GM12878 (cell line): ENCODE measurements at regions not wholly inside any gene's neighbourhood (a gene's known extent, or its start where the extent isn't known, plus 50 kb on each side); places are given as distances from the start of the nearest gene placed in this dataset.

Experiments
- ATAC-seq: fragments of 200-7000 bp; cut with Tn5 transposase; 3 replicates; pipeline ENCODE4 v1.9.1; 2020; ENCODE audit warnings: mild to moderate bottlenecking, moderate library complexity
- BruUV-seq: library from RNA; stranded (reverse); fragments of 400-500 nt; replicated peaks from 2 replicates; lab custom pipeline; 2021; lab: Mats Ljungman, UMichigan
- CTCF ChIA-PET: fragments of 300-600 bp; sonication (Branson Sonifier 250); formaldehyde crosslinking; extraction: SDS; loops from one replicate; lab custom pipeline; 2021; ENCODE audit warnings: inconsistent platforms; lab: Yijun Ruan, JAX
- POLR2A ChIA-PET: fragments of 350-600 bp; formaldehyde crosslinking; extraction: SDS; loops from one replicate; lab custom pipeline; 2021; ENCODE audit warnings: inconsistent platforms; lab: Charles Lee
- RAD21 ChIA-PET: fragments of 300-600 bp; sonication (Branson Sonifier 250); formaldehyde crosslinking; loops from one replicate; lab custom pipeline; 2023; ENCODE audit warnings: antibody characterized with exemption; ENCODE audit not compliant: unreplicated experiment; lab: Charles Lee
- SMC1A ChIA-PET: fragments of 300-600 bp; sonication (Branson Sonifier 250); formaldehyde crosslinking; loops from one replicate; lab custom pipeline; 2023; ENCODE audit not compliant: unreplicated experiment, uncharacterized antibody; lab: Charles Lee
- DNase-seq: peaks from one replicate; pipeline ENCODE4 v3.0.0-alpha.2; 2011; ENCODE audit warnings: low read depth, low spot score
- FAIRE-seq: peaks from 3 replicates; lab custom pipeline; 2011; peaks lifted over from hg19 to GRCh38; lab: Jason Lieb, UNC
- H2AFZ ChIP-seq: 2 replicates; pipeline ENCODE4 v1.6.0; 2011; ENCODE audit warnings: low read depth, low read length, control low read depth; ENCODE audit not compliant: control insufficient read depth
- H3K27ac ChIP-seq: 2 replicates; pipeline ENCODE4 v1.5.1; 2011; ENCODE audit warnings: control low read depth; ENCODE audit not compliant: control insufficient read depth, insufficient read depth
- H3K27me3 ChIP-seq, 2 experiments: replicated peaks in 1 of 2; 2 replicates each; pipeline versions ENCODE4 v1.6.0 to v1.6.1; 2011; ENCODE audit warnings: low read length in 1 of 2; ENCODE audit not compliant: control insufficient read depth in 2 of 2, insufficient read depth in 2 of 2
- H3K36me3 ChIP-seq, 2 experiments: 2 replicates each; pipeline ENCODE4 v1.5.1; 2011; ENCODE audit warnings: low read length in 1 of 2; ENCODE audit not compliant: control insufficient read depth in 2 of 2, insufficient read depth in 2 of 2
- H3K4me1 ChIP-seq: 2 replicates; pipeline ENCODE4 v1.6.1; 2011; ENCODE audit warnings: mild to moderate bottlenecking, low read length, moderate library complexity, mixed read lengths; ENCODE audit not compliant: control insufficient read depth, insufficient read depth
- H3K4me2 ChIP-seq: 2 replicates; pipeline ENCODE4 v1.6.0; 2011; ENCODE audit warnings: control low read depth; ENCODE audit not compliant: control insufficient read depth, insufficient read depth
- H3K4me3 ChIP-seq: fragments of 200-600 bp; sonication (generic); 2 replicates; pipeline ENCODE4 v1.5.1; 2016
- H3K79me2 ChIP-seq: 2 replicates; pipeline ENCODE4 v1.6.0; 2011; ENCODE audit warnings: low read length; ENCODE audit not compliant: control insufficient read depth, insufficient read depth
- H3K9ac ChIP-seq: 2 replicates; pipeline ENCODE4 v1.8.0; 2011; ENCODE audit warnings: low read length, control low read depth, mixed read lengths; ENCODE audit not compliant: control insufficient read depth, insufficient read depth
- H3K9me3 ChIP-seq: replicated peaks from 3 replicates; pipeline ENCODE4 v1.5.1; 2011; ENCODE audit warnings: mild to moderate bottlenecking, low read length; ENCODE audit not compliant: control insufficient read depth, insufficient read depth
- H4K20me1 ChIP-seq: 2 replicates; pipeline ENCODE4 v1.6.0; 2011; ENCODE audit not compliant: control insufficient read depth, insufficient read depth
- EED ChIP-seq: sonication (generic); IDR thresholded peaks from 2 replicates; pipeline ENCODE4 v1.6.1; 2016; ENCODE audit warnings: antibody characterized with exemption, low read depth
- FOXM1 ChIP-seq: IDR thresholded peaks from 2 replicates; pipeline ENCODE4 v1.6.1; 2012; ENCODE audit warnings: low read depth, mild to moderate bottlenecking, inconsistent platforms, low read length, moderate library complexity
- GATAD2B ChIP-seq: fragments of 450-650 bp; conservative IDR thresholded peaks from 2 replicates; pipeline ENCODE4 v1.6.1; 2017; ENCODE audit warnings: low read depth, mild to moderate bottlenecking, moderate library complexity
- HDAC2 ChIP-seq: fragments of 200-600 bp; sonication (generic); IDR thresholded peaks from 2 replicates; pipeline ENCODE4 v1.6.1; 2017
- JUNB ChIP-seq: IDR thresholded peaks from 2 replicates; pipeline ENCODE4 v1.6.1; 2016; ENCODE audit warnings: antibody characterized with exemption, mild to moderate bottlenecking
- NFXL1 ChIP-seq: fragments of 450-650 bp; IDR thresholded peaks from 2 replicates; pipeline ENCODE4 v1.6.1; 2017; ENCODE audit warnings: antibody characterized with exemption, mild to moderate bottlenecking, borderline replicate concordance
- PKNOX1 ChIP-seq: fragments of 450-650 bp; IDR thresholded peaks from 2 replicates; pipeline ENCODE4 v1.6.1; 2016; ENCODE audit warnings: mild to moderate bottlenecking
- POLR2A ChIP-seq: IDR thresholded peaks from 2 replicates; pipeline ENCODE4 v1.6.1; 2011; ENCODE audit warnings: low read depth, mild to moderate bottlenecking, low read length
- POLR2AphosphoS2 ChIP-seq: IDR thresholded peaks from 2 replicates; pipeline ENCODE4 v1.6.1; 2011; ENCODE audit warnings: low read depth, mild to moderate bottlenecking, low read length, improper control_type of control experiment, moderate library complexity
- POLR2AphosphoS5 ChIP-seq: IDR thresholded peaks from 2 replicates; pipeline ENCODE4 v1.6.1; 2011; ENCODE audit warnings: mild to moderate bottlenecking, low read length, inconsistent platforms
- USF1 ChIP-seq: IDR thresholded peaks from 2 replicates; pipeline ENCODE4 v1.6.1; 2011; ENCODE audit warnings: borderline replicate concordance, low read depth, mild to moderate bottlenecking, moderate library complexity, mixed read lengths, low read length; ENCODE audit not compliant: insufficient read depth; ENCODE audit errors: extremely low read length
- ZNF207 ChIP-seq: fragments of 450-650 bp; IDR thresholded peaks from 2 replicates; pipeline ENCODE4 v1.6.1; 2014; ENCODE audit warnings: antibody characterized with exemption, mild to moderate bottlenecking, borderline replicate concordance
- ZNF384 ChIP-seq: IDR thresholded peaks from 2 replicates; pipeline ENCODE4 v1.6.1; 2012; ENCODE audit warnings: low read depth, mild to moderate bottlenecking, low read length, improper control_type of control experiment, borderline replicate concordance
- WGBS: methylation state at CpG from one replicate; pipeline ENCODE4 v1.1.6; 2016; ENCODE audit warnings: low lambda C conversion rate; ENCODE audit not compliant: insufficient replicate concordance, insufficient coverage; ENCODE audit errors: missing lambda C conversion rate; 5-methylcytosine and 5-hydroxymethylcytosine counted together
- in situ Hi-C: fragments of 300-500 bp; cut with MboI; formaldehyde crosslinking; loops from 9 replicates; pipeline ENCODE4 v1.14.3; 2018; ENCODE audit warnings: mixed read lengths
- intact Hi-C: fragments of 100-400 bp; cut with micrococcal nuclease; formaldehyde crosslinking; loops from one replicate; pipeline ENCODE4 v1.14.2; 2022; ENCODE audit not compliant: unreplicated experiment

GRCh38 chr4:141352331-141352730, 131.6 kb downstream of the ZNF330 start:
- H3K9me3 ChIP-seq: no peaks in the 10 kb centered on the region; the same call in 2 of the 3 replicates
- H3K27ac ChIP-seq: no peak overlapping the region
- in situ Hi-C loops: no loop called here
- H3K4me1 ChIP-seq: peaks cover 5% of the 10 kb centered on the region; the same call in 1 of the 2 replicates
- SMC1A ChIA-PET: no interaction called here
- BruUV-seq: no TSS peak
- H4K20me1 ChIP-seq: no peaks in the 10 kb centered on the region
- no peak overlapping the region for H3K4me2 ChIP-seq
- CTCF ChIA-PET: interaction anchor here (0.7 to 1.5 kb wide), 2 partner anchors 45 to 113 kb away, joined by 3 read pairs; no protein-coding TSS in a partner anchor
- intact Hi-C loops: no loop called here
- DNase-seq: no peak
- RAD21 ChIA-PET: no interaction called here
- H3K27me3 ChIP-seq: no peaks in the 10 kb centered on the region
- no peak overlapping the region for H3K9ac ChIP-seq
- POLR2A ChIA-PET: no interaction called here
- no peak for FAIRE-seq
- no peak overlapping the region for H2AFZ ChIP-seq
- H3K79me2 ChIP-seq: no peaks in the 10 kb centered on the region
- H3K4me3 ChIP-seq: no peak overlapping the region
- WGBS: 47% methylated on average over 2 of the region's 2 CpGs
- H3K36me3 ChIP-seq: no peaks in the 10 kb centered on the region
- no peak for ATAC-seq
- TF ChIP-seq POLR2AphosphoS5 (no peak), EED (no peak), HDAC2 (no peak), POLR2AphosphoS2 (no peak), FOXM1 (no peak), POLR2A (no peak), PKNOX1 (no peak), GATAD2B (no peak), NFXL1 (no peak), USF1 (no peak), ZNF384 (no peak), JUNB (no peak), ZNF207 (no peak)
